ENCODE measurements at regions not wholly inside any gene's neighbourhood (a gene's known extent, or its start where the extent isn't known, plus 50 kb on each side); places are given as distances from the start of the nearest gene placed in this dataset.

DNA sequence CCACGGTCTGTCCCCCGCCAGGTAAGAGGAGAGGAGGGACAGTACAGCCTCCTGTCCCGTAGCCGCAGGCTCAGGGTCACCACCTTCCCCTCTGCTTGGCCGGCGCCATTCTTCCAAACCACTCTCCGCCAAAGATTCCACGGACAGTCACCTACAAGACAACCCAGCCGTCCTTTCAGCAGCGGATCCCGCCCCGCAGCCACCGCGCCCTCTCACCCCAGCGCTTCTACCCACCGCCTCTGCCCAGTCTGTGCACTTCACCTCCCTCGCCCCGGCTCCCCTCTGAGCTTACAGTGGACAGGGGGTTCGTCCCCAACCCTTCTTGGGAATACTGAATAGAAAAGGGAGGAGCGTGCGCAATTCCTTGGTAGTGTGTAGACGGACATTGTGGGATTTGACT is 319.6 kb downstream of the FAM72C start (continued):
- TF ChIP-seq ZHX1 (CRISPR knock-in tag; IDR thresholded peaks at IDR 0.05; ENCODE audit: low read depth) (no peak), SETDB1 (CRISPR knock-in tag; IDR thresholded peaks at IDR 0.05; ENCODE audit: borderline replicate concordance) (no peak), PRDM4 (CRISPR knock-in tag; IDR thresholded peaks at IDR 0.05; ENCODE audit: borderline replicate concordance) (no peak), HNRNPK (IDR thresholded peaks at IDR 0.05; ENCODE audit: low read depth, low read length, poor library complexity, severe bottlenecking) (no peak)

DNA sequence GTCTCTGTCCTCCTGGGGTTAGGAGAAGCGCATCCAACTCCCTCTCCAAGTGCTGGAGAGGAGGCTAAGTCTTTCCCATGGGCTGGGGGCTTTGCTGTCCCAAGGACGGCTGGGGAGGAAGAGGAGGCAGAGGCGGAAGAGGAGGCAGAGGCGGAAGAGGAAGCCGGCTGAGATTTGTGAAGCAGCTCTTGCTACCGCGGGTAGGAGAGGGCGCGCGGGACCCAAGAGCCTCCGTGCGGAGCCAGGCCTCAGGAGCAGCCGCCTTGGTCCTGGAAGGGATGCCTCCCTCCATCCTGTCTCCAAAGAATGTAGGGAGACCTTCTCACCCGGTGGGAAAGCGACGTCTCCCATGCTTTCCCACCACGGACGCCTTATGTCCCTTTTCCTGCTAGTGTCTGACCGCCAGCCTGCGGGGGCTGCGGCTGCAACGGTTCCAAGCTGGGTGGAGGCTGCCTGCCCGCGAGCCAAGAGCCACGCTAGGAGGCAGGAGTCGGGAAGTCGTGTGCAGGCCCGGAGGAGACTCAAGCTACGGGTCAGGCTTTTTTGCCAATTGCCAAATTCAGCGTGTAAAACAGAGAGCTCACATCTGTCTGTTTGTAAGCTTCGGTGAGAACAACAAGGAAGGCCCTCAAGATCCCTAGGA is 320.3 kb downstream of the FAM72C start:
- Histone ChIP-seq H4K20me1 (ENCODE audit: insufficient read depth, low read length) (no peaks in the 10 kb centered on the region), H3K4me2 (ENCODE audit: low read depth, low read length) (no peak overlapping the region), H3K79me2 (ENCODE audit: insufficient read depth, low read length) (no peaks in the 10 kb centered on the region), H3K36me3 (replicated peaks in 1 of 2; ENCODE audit: control insufficient read depth in 1 of 2, insufficient read depth in 2 of 2, low read length in 2 of 2) (no peaks in the 10 kb centered on the region), H2AFZ (ENCODE audit: low read length) (no peak overlapping the region), H3K9me3 (ENCODE audit: low read length) (peaks cover 5% of the 10 kb centered on the region; the same call in 1 of the 2 replicates), H3K27me3 (ENCODE audit: control insufficient read depth in 1 of 2, insufficient read depth in 2 of 2, low read length in 2 of 2) (peaks cover 1 to 7% of the 10 kb centered on the region in 2 experiments; a peak in 2 of 5 replicates), H3K4me3 (replicated peaks in 1 of 3; ENCODE audit: insufficient read depth in 1 of 3, low read depth in 2 of 3, low read length in 3 of 3) (no peak overlapping the region), H3K27ac (ENCODE audit: extremely low read length, insufficient read depth, low read length) (no peak overlapping the region), H3K4me1 (ENCODE audit: insufficient read depth, low read length) (no peaks in the 10 kb centered on the region), H3K9ac (ENCODE audit: insufficient read depth, low read depth, low read length) (no peak overlapping the region)
- BruUV-seq (replicated peaks) = no TSS peak
- FAIRE-seq (no peak), ATAC-seq (no peak), DNase-seq (ENCODE audit: low spot score) (no peak)
- ChIA-PET POLR2A (no interaction called here), CTCF (ENCODE audit: low intra/inter-chr PET ratio, low total read pairs) (no interaction called here)
- 48% methylated on average over 20 of the region's 31 CpGs for WGBS (ENCODE audit: low lambda C conversion rate)
- in situ Hi-C loops (cut with HindIII; ENCODE audit: extremely low pct_ligation_motif_present, low pct_unique_long_range_greater_than_20kb) = no loop called here
- intact Hi-C loops (cut with micrococcal nuclease; ENCODE audit: unreplicated experiment) = no loop called here
- TF ChIP-seq U2AF2 (IDR thresholded peaks at IDR 0.05; ENCODE audit: low read depth, low read length) (no peak), ZNF382 (CRISPR knock-in tag; IDR thresholded peaks at IDR 0.05; ENCODE audit: borderline replicate concordance) (no peak), BHLHE40 (IDR thresholded peaks at IDR 0.05; ENCODE audit: low read length) (no peak), ZFP62 (CRISPR knock-in tag; IDR thresholded peaks at IDR 0.05) (no peak), YEATS4 (CRISPR knock-in tag; IDR thresholded peaks at IDR 0.05; ENCODE audit: borderline replicate concordance) (no peak), ZNF317 (CRISPR knock-in tag; IDR thresholded peaks at IDR 0.05) (no peak), CEBPG (CRISPR knock-in tag; IDR thresholded peaks at IDR 0.05) (no peak), KDM6A (CRISPR knock-in tag; IDR thresholded peaks at IDR 0.05; ENCODE audit: low read depth) (no peak), ZNF3 (CRISPR knock-in tag; IDR thresholded peaks at IDR 0.05) (no peak), PAF1 (CRISPR knock-in tag; IDR thresholded peaks at IDR 0.05) (no peak), BRCA1 (CRISPR knock-in tag; IDR thresholded peaks at IDR 0.05) (no peak)
- TF ChIP-seq, protein P1, sequence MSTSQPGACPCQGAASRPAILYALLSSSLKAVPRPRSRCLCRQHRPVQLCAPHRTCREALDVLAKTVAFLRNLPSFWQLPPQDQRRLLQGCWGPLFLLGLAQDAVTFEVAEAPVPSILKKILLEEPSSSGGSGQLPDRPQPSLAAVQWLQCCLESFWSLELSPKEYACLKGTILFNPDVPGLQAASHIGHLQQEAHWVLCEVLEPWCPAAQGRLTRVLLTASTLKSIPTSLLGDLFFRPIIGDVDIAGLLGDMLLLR (CRISPR knock-in tag; IDR thresholded peaks at IDR 0.05) = no peak
- TF ChIP-seq, protein P2, sequence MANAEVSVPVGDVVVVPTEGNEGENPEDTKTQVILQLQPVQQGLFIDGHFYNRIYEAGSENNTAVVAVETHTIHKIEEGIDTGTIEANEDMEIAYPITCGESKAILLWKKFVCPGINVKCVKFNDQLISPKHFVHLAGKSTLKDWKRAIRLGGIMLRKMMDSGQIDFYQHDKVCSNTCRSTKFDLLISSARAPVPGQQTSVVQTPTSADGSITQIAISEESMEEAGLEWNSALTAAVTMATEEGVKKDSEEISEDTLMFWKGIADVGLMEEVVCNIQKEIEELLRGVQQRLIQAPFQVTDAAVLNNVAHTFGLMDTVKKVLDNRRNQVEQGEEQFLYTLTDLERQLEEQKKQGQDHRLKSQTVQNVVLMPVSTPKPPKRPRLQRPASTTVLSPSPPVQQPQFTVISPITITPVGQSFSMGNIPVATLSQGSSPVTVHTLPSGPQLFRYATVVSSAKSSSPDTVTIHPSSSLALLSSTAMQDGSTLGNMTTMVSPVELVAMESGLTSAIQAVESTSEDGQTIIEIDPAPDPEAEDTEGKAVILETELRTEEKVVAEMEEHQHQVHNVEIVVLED (CRISPR knock-in tag; IDR thresholded peaks at IDR 0.05; ENCODE audit: borderline replicate concordance) = no peak
